ENCODE measurements at regions not wholly inside any gene's neighbourhood (a gene's known extent, or its start where the extent isn't known, plus 50 kb on each side); places are given as distances from the start of the nearest gene placed in this dataset.
"Not testable (repeated sequence)": the region's sequence is repeated elsewhere in the genome, so short reads cannot be mapped to it uniquely, and the experiment has no call there.

DNA sequence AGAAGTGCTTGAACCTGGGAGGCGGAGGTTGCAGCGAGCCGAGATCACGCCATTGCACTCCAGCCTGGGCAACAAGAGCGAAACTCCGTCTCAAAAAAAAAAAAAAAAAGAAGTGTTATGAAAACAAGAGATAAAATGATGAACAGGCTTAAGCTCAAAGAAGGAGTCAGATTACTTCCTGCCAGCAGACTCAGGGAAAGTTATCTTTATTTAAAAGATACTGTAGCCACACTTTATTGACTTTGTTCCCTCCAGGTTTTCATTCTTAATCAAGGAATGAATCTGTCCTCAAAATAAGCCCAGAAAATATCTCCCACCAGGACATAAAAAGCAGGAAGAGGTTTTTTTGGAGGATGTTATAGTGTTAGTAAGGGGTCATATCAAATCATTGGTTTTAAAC lies 176.5 kb upstream of the KCNMB2 start:
- H3K4me3 ChIP-seq (ENCODE audit: low read length) = no peak overlapping the region
- no peak for TF ChIP-seq ZNF274 (IDR thresholded peaks at IDR 0.05; ENCODE audit: low read depth, low read length)

DNA sequence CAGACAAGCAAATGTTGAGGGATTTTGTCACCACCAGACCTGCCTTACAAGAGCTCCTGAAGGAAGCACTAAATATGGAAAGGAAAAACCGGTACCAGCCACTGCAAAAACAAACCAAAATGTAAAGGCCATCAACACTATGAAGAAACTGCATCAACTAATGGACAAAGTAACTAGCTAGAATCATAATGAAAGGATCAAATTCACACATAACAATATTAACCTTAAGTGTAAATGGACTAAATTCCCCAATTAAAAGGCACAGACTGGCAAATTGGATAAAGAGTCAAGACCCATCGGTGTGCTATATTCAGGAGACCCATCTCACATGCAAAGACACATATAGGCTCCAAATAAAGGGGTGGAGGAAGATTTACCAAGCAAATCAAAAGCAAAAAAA lies 173.2 kb upstream of the KCNMB2 start:
- H3K4me3 ChIP-seq (ENCODE audit: low read length) = not testable (repeated sequence)

DNA sequence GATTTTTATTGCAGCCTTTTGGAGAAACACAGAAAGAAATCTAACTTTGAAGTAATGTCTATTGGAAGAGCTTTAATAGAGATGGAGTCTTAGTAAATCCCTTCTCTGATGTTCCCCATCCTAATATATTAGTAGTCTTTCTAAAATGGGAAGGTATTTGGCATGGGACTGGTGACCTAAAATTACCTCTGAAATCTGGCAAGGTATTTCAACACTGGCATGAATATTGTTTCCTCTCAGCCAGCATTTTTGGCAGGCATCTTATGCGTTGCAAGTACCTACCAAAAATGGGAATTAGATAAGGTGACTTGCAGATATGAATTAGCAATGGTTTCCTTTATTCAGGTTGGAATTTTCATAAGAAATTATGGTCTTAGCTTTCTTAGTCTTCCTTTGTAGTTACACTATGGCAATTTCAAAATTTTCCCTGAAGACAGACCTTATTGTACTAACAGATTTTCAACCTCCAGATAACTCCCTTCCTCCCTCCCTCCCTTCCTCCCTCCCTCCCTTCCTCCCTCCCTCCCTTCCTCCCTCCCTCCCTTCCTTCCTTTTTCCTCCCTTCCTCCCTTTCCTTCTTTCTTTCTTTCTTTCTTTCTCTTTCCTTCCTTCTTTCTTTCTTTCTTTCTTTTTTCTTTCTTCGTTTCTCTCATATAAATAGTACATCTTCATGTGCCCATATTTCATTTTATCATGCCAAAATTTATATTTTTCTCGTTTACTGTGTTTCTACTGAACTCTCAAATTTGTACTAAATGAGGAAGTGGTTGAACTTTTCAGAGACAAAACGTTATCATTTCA lies 168.2 kb upstream of the KCNMB2 start:
- H3K4me3 ChIP-seq (ENCODE audit: low read length) = no peak overlapping the region
- no peak for TF ChIP-seq ZNF274 (IDR thresholded peaks at IDR 0.05; ENCODE audit: low read depth, low read length)

DNA sequence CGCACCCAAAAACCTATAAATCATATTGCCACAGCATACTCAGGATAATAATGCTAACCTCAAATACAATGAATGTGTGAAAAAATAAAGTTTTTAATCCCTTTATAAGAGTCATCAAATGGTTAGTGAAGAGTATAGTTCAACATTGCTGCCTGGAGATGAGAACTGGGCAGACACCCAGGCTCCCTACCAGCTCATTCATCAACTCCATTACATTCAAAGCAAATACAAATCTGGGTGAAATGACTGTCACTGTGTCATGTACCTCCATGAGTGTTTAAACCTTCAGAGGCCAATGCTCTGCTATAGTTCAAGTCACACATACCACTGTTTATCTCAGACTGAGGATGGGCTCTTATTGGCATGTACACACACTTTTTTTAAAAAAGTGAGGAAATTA lies 167.2 kb upstream of the KCNMB2 start:
- TF ChIP-seq ZNF274 (IDR thresholded peaks at IDR 0.05; ENCODE audit: low read depth, low read length) = no peak
- H3K4me3 ChIP-seq (ENCODE audit: low read length) = no peak overlapping the region

DNA sequence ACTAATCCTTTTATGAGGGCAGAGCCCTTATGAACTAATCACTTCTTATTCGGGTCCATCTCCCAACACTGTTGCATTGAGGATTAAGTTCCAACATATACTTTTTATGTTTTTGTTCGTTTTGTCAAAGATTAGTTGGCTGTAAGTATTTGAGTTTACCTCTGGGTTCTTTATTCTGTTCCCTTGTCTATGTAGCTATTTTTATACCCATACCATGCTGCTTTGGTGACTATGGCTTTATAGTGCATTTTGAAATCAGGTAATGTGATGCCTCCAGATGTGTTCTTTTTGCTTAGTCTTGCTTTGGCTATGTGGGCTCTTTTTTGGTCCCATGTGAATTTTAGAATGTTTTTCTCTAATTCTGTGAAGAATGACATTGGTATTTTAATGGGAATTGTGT lies 166.4 kb upstream of the KCNMB2 start:
- TF ChIP-seq ZNF274 (IDR thresholded peaks at IDR 0.05; ENCODE audit: low read depth, low read length) = no peak
- no peak overlapping the region for H3K4me3 ChIP-seq (ENCODE audit: low read length)

DNA sequence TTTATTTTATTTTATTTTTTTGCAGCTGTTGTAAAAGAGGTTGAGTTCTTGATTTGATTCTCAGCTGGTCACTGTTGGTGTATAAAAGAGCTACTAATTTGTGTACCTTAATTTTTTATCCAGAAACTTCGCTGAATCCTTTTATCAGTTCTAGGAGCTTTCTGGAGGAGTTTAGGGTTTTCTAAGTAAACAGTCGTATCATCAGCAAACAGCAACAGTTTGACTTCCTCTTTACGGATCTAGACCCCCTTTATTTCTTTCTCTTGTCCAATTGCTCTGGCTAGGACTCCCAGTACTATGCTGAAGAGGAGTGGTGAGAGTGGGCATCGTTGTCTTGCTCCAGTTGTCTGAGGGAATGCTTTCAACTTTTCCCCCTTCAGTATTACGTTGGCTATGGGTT lies 165.8 kb upstream of the KCNMB2 start:
- no peak for TF ChIP-seq ZNF274 (IDR thresholded peaks at IDR 0.05; ENCODE audit: low read depth, low read length)
- no peak overlapping the region for H3K4me3 ChIP-seq (ENCODE audit: low read length)

DNA sequence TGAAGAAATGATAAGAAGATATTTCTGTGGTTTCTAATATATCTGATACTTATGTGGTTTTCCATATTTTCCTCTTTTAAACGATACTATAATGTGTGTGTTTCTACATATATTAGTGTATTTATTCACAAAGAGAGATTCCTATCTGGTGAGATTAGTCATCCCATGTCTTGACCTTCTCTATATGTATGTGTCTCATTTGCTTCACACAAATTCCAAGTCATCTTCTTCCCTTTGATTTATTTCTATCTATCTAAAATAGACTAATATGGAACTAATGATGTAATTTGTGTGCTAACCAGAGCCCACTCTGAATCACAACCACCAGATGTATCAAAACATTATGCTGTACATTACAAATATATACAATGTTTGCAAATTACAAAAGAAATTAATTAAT lies 154.7 kb upstream of the KCNMB2 start:
- no peak overlapping the region for H3K4me3 ChIP-seq (ENCODE audit: low read length)
- no peak for TF ChIP-seq ZNF274 (IDR thresholded peaks at IDR 0.05; ENCODE audit: low read depth, low read length)

DNA sequence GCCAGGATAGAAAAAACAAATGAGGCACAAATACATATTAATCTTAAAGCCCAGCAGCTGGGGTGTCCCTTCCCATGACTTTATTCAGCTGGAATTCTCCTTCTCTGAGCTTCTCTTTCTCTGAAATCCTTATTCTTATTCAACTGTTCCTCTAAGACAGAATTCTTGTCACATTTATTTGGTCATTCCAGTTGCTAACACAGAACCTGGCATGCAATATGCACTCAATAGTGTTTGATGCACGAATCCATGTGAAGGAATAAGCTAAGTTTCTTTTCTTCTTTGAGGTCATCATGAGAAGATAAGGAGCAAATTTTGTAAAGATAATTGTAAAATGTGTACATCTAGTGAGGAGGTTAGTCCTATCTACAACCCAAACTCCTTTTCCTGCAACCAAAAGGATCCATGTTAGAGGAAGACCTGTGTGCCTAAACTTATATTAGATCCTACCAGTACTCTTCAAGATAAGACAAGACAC lies 154.2 kb upstream of the KCNMB2 start:
- H3K4me3 ChIP-seq (ENCODE audit: low read length) = no peak overlapping the region
- no peak for TF ChIP-seq ZNF274 (IDR thresholded peaks at IDR 0.05; ENCODE audit: low read depth, low read length)

DNA sequence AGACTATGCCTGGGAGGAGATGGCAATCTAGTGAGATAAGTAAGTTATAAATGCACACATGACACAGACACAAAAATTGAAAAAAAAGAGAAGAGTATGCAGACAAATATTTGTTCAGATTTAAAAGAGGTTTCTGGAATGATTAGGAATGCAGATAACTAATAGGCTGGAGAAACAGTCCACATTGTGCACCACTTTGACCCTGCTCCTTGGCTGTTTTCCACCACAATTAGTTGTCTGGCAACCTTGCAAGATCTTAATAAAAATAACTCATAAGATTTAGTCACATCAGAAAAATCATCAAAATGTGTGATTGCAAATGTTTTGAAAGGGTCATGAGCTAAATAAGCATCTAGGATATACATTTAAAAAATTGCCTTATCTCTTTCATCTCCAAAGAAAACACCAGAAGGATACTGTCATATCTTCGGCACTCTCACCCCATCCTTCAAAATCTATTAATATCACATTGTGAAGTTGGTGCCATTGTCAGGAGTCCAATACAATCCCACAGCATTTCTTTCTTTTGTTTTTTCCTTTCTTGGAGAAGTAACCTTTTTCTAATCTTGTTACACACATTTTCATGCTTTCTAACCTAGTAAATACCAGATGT lies 153.7 kb upstream of the KCNMB2 start:
- TF ChIP-seq ZNF274 (IDR thresholded peaks at IDR 0.05; ENCODE audit: low read depth, low read length) = no peak
- H3K4me3 ChIP-seq (ENCODE audit: low read length) = no peak overlapping the region

DNA sequence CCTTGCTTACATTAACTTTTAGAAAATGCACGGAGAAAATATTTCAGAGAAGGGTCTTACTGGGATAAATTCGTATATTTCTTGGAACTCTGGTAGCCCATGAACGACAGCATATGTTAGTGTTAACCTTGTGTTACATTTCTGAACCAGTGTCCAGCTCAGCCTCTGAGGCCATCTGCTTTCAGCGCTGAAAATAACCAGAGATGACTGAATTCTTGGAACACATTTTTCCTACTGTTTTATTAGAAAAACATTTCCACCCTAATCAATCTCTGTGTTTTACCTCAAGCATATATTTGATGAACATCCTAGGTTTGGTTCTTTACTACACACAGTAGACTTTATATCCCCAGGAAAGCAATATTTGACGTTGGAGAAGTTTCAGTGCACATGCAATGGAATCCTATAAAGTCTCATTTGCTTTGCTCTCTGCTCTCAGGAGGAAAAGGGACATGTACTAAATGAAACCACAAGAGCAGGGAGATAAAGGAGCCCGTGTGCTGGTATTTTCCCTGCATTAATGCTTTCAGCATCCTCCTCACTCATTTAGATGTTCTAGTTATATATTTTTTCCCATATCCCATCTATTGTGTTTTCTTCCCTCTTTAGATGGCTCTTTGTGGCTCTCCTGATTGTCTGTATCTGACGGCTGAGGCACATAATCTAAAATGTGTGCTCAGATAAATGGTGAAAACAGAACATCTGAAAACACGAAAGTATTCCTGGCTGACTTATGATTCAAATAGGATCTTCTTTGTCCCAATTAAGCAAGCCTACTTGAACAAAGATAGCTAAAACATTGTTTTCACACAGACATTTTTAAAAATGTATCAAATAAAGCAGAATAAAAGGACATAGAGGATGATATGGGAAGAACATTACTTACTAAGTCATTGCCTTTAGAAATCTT lies 151.7 kb upstream of the KCNMB2 start:
- H3K4me3 ChIP-seq (ENCODE audit: low read length) = no peak overlapping the region
- no peak for TF ChIP-seq ZNF274 (IDR thresholded peaks at IDR 0.05; ENCODE audit: low read depth, low read length)

DNA sequence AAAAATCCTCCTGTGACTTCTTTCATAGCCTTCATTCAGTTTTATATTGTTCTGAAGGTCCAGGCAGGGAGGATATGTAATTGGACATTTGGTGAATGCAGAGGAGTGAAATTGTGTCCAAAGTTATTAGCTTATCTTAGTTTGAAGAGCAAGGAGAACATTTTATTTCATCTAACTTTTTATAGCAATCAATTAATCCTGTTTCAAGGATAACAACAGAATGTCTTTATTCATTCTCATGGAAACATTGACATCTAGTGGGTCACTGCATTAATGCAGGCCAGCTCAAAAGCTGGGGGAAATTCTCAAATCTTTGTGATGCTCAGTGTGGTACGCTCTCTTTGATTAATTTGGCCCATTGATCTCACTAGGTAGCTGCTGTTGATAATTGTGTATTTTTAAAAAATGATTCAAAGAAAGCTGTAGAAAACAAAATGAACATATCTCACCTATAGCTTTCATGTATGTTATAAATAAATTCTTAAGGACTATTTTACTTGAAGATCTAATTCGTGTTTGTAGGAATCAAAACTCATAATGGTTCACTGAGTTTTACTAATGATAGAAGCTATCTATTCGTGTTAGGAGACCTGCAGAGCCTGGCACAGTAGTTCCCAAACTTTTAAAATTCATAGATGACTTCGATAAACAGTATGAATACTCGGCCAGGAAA lies 150.8 kb upstream of the KCNMB2 start:
- no peak for TF ChIP-seq ZNF274 (IDR thresholded peaks at IDR 0.05; ENCODE audit: low read depth, low read length)

DNA sequence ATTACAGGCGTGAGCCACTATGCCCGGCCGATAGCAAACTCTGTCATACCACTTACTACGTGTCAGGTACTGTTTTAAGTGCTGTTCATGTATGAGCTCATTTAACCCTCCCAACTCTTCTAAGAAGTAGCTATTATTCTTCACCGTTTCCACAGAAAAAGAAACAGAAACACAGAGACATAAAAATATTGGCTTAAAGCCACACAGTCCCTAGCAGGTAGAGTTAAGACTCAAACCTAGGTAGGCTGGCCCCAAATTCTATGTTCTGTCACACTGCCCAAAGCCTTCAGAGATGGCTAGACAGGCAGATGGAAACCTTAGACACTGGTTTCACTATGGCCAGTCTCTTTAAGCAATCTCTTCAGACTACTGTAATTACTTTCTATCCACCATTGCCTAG lies 149.8 kb upstream of the KCNMB2 start:
- H3K4me3 ChIP-seq (ENCODE audit: low read length) = no peak overlapping the region
- TF ChIP-seq ZNF274 (IDR thresholded peaks at IDR 0.05; ENCODE audit: low read depth, low read length) = no peak

More for the DNA sequence above, 150.8 kb upstream of the KCNMB2 start:
- no peak overlapping the region for H3K4me3 ChIP-seq (ENCODE audit: low read length)

DNA sequence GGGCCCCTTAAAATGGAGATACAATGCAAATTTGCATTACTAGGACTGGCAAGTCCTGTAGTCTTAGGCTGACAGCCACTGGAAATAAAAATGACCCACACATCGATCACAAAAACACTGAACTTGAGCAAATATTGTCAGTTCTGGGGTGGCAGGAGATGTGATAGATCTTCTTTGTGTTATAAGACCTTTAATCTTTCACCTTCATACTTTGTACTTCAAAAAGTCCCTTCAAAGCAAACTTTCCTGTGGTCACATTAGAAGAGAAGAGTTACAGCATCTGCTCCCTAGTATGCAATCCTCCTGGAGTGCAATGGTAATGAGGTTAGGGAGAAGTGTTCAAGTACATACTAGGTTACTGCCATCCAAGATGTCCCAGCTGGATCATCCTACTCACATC lies 149.4 kb upstream of the KCNMB2 start:
- TF ChIP-seq ZNF274 (IDR thresholded peaks at IDR 0.05; ENCODE audit: low read depth, low read length) = no peak
- H3K4me3 ChIP-seq (ENCODE audit: low read length) = no peak overlapping the region

DNA sequence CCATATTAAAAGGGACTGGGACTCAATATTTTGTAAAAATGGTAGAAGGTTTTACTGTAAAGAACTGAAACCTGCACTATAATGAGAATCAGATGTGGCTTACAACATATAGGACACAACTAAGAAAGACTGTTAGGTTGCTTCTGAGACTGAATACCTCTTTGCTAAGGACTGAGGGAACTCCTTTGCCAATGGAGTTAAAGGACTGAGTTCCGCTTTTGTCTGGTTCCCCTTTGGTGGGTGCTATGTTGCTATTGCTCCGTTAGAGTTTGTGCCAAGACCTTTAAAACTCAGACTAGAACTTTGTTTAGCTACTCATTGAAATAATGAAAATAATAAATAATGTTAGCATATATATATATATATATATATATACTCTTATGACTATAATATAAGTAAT lies 147.8 kb upstream of the KCNMB2 start:
- H3K4me3 ChIP-seq (ENCODE audit: low read length) = no peak overlapping the region
- no peak for TF ChIP-seq ZNF274 (IDR thresholded peaks at IDR 0.05; ENCODE audit: low read depth, low read length)

All from GM08714 (cell line).